Naive thymus-derived CD4-positive, alpha-beta T cell (primary cell): ENCODE measurements at regions not wholly inside any gene's neighbourhood (a gene's known extent, or its start where the extent isn't known, plus 50 kb on each side); places are given as distances from the start of the nearest gene placed in this dataset.
"Not testable (repeated sequence)": the region's sequence is repeated elsewhere in the genome, so short reads cannot be mapped to it uniquely, and the experiment has no call there.

ENCODE experiments used
- ATAC-seq: fragments of 150-1000 bp; cut with Tn5 transposase; 2 replicates; pipeline ENCODE4 v1.10.0; 2021; ENCODE audit warnings: mild to moderate bottlenecking, moderate library complexity
- CTCF ChIA-PET: fragments of 350-600 bp; sonication (Branson Sonifier 250); formaldehyde crosslinking; loops from one replicate; lab custom pipeline; 2021; ENCODE audit warnings: antibody characterized with exemption; lab: Charles Lee
- POLR2A ChIA-PET: fragments of 350-600 bp; sonication (Branson Sonifier 250); formaldehyde crosslinking; loops from one replicate; lab custom pipeline; 2021; ENCODE audit warnings: antibody characterized with exemption, inconsistent platforms; lab: Charles Lee
- DNase-seq, 9 donors: peaks; one replicate each; pipeline versions ENCODE4 v3.0.0 to v3.0.0-alpha.2; 2020 to 2022; ENCODE audit warnings: mixed read lengths in 1 of 9
- H3K27ac ChIP-seq: one replicate; pipeline ENCODE4 v1.7.0; 2013; ENCODE audit warnings: mild to moderate bottlenecking, low read depth, low read length, moderate library complexity
- H3K27me3 ChIP-seq, 2 donors: one replicate each; pipeline ENCODE4 v1.7.0; 2013; ENCODE audit warnings: low read length in 2 of 2, mild to moderate bottlenecking in 2 of 2, moderate library complexity in 2 of 2; ENCODE audit not compliant: control insufficient read depth in 2 of 2, insufficient read depth in 2 of 2
- H3K36me3 ChIP-seq, 3 experiments: 1 replicate in 2 of 3; 2 replicates in 1 of 3; pipeline ENCODE4 v1.7.0; 2013; ENCODE audit warnings: low read length in 3 of 3, mild to moderate bottlenecking in 3 of 3, moderate library complexity in 1 of 3; ENCODE audit not compliant: insufficient read depth in 3 of 3, control insufficient read depth in 2 of 3
- H3K4me1 ChIP-seq, 2 donors: one replicate each; pipeline ENCODE4 v1.7.0; 2013; ENCODE audit warnings: low read length in 2 of 2, mild to moderate bottlenecking in 2 of 2, moderate library complexity in 1 of 2; ENCODE audit not compliant: control insufficient read depth in 2 of 2, insufficient read depth in 2 of 2
- H3K4me3 ChIP-seq: 2 replicates; pipeline ENCODE4 v1.7.0; 2013; ENCODE audit warnings: mild to moderate bottlenecking, low read length
- H3K9me3 ChIP-seq, 3 experiments: 1 replicate in 2 of 3; 2 replicates in 1 of 3; pipeline ENCODE4 v1.7.0; 2013; ENCODE audit warnings: low read length in 3 of 3; ENCODE audit not compliant: control insufficient read depth in 2 of 3
- H3K27ac Mint-ChIP-seq, 9 donors: one replicate each; pipeline ENCODE4 v1.8.0; 2020 to 2022; ENCODE audit warnings: mixed read lengths in 9 of 9, mild to moderate bottlenecking in 8 of 9, moderate library complexity in 5 of 9, inconsistent platforms in 2 of 9
- H3K27me3 Mint-ChIP-seq, 5 donors: one replicate each; pipeline ENCODE4 v1.8.0; 2021 to 2022; ENCODE audit warnings: mixed read lengths in 5 of 5, mild to moderate bottlenecking in 1 of 5
- H3K36me3 Mint-ChIP-seq, 5 donors: one replicate each; pipeline ENCODE4 v1.8.0; 2020 to 2022; ENCODE audit warnings: mixed read lengths in 5 of 5, mild to moderate bottlenecking in 3 of 5, inconsistent platforms in 1 of 5
- H3K4me1 Mint-ChIP-seq, 7 donors: one replicate each; pipeline ENCODE4 v1.8.0; 2020 to 2022; ENCODE audit warnings: mixed read lengths in 7 of 7, mild to moderate bottlenecking in 3 of 7, inconsistent platforms in 1 of 7
- H3K4me3 Mint-ChIP-seq, 10 donors: one replicate each; pipeline ENCODE4 v1.8.0; 2020 to 2022; ENCODE audit warnings: mild to moderate bottlenecking in 10 of 10, mixed read lengths in 10 of 10, moderate library complexity in 6 of 10, inconsistent platforms in 2 of 10
- H3K9me3 Mint-ChIP-seq, 11 donors: one replicate each; pipeline ENCODE4 v1.8.0; 2020 to 2022; ENCODE audit warnings: mixed read lengths in 11 of 11, mild to moderate bottlenecking in 4 of 11, inconsistent platforms in 1 of 11, moderate library complexity in 1 of 11
- intact Hi-C, 2 donors: fragments of 100-400 bp; cut with micrococcal nuclease; formaldehyde crosslinking; loops; one replicate each; pipeline ENCODE4 v1.15.1; 2023

DNA sequence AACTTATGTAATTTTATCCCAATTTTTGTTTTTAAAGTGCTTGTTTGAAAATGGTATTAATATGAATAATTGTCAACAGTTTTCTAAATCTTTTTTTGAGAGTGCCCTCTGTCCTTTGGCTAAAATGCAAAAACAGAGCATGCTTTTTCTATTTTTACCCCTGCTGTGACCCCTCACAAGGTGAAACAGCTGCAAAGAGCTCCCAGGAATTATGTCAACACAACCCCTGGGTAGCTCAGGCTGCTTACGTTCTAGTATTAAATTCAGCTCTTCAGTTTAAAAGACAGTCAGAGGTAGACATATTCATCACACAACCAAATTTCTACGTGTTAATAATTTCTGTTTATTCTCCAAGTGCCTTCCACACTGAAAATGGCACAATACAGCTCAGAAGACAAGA lies 367.5 kb downstream of the PRDM5 start:
- Histone ChIP-seq H3K27ac (no peak overlapping the region), H3K9me3 (no peaks in the 10 kb centered on the region), H3K4me3 (no peak overlapping the region), H3K36me3 (no peaks in the 10 kb centered on the region), H3K4me1 (no peaks in the 10 kb centered on the region), H3K27me3 (no peaks in the 10 kb centered on the region)
- ATAC-seq, result no peak
- no peak overlapping the region for H3K4me3 Mint-ChIP-seq
- no peak overlapping the region for H3K27ac Mint-ChIP-seq
- H3K9me3 Mint-ChIP-seq, result peaks cover 0 to 4% (median 0%) of the 10 kb centered on the region in 11 donors
- no peaks in the 10 kb centered on the region for H3K36me3 Mint-ChIP-seq
- DNase-seq, result no peak
- intact Hi-C loops, result no loop called here
- POLR2A ChIA-PET, result no interaction called here
- H3K27me3 Mint-ChIP-seq, result peaks cover 0 to 5% (median 4%) of the 10 kb centered on the region in 5 donors
- CTCF ChIA-PET, result no interaction called here
- H3K4me1 Mint-ChIP-seq, result no peaks in the 10 kb centered on the region

DNA sequence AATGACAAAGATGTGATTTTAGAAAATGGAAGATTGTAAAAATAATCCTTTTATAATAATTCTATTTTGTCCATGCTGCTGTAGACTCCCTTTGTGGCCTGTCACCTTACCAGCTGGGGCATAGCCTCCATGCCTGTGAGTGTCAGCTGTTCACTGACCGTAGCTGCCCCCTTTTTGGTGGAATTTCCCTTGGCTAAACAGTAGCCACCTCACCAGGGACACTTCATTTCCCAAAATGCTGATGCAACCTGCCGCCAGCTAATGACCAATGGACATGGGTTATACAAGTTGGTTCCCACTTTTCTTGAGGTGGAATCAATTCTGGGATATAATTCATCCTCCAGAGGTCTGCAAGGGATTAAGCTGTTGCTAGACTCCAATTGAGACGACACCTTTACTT lies 368.4 kb downstream of the PRDM5 start:
- Mint-ChIP-seq H3K36me3 (no peaks in the 10 kb centered on the region), H3K27ac (no peak overlapping the region), H3K4me3 (no peak overlapping the region), H3K27me3 (peaks cover 0 to 5% (median 4%) of the 10 kb centered on the region in 5 donors), H3K9me3 (no peaks in the 10 kb centered on the region), H3K4me1 (no peaks in the 10 kb centered on the region)
- H3K4me1 ChIP-seq, result no peaks in the 10 kb centered on the region
- no peaks in the 10 kb centered on the region for H3K36me3 ChIP-seq
- no peaks in the 10 kb centered on the region for H3K9me3 ChIP-seq
- ChIA-PET POLR2A (no interaction called here), CTCF (interaction anchor here (1.1 kb wide), 1 partner anchor 18 kb away, joined by 5 read pairs; no protein-coding TSS in a partner anchor)
- H3K27me3 ChIP-seq, result no peaks in the 10 kb centered on the region
- H3K27ac ChIP-seq, result no peak overlapping the region
- intact Hi-C loops, result no loop called here
- DNase-seq (no peak), ATAC-seq (no peak)
- no peak overlapping the region for H3K4me3 ChIP-seq

DNA sequence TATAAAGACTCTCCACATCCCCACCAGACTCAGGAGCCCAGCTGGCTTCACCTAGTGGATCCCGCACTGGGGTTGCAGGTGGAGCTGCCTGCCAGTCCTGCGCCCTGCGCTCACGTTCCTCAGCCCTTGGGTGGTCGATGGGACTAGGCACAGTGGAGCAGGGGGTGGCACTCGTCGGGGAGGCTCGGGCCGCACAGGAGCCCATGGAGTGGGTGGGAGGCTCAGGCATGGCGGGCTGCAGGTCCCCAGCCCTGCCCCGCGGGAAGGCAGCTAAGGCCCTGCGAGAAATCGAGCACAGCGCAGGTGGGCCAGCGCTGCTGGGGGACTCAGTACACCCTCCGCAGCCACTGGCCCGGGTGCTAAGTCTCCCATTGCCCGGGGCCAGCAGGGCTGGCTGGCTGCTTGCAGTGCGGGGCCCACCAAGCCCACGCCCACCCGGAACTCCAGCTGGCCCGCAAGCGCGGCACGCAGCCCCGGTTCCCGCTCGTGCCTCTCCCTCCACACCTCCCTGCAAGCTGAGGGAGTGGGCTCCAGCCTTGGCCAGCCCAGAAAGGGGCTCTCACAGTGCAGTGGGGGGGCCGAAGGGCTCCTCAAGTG lies 371.8 kb downstream of the PRDM5 start:
- ATAC-seq, DNase-seq, H3K27ac ChIP-seq, H3K4me1 Mint-ChIP-seq, H3K36me3 Mint-ChIP-seq, intact Hi-C loops, H3K27me3 ChIP-seq, H3K36me3 ChIP-seq, CTCF ChIA-PET, H3K4me3 ChIP-seq, H3K4me1 ChIP-seq, POLR2A ChIA-PET, H3K9me3 Mint-ChIP-seq, H3K9me3 ChIP-seq, H3K4me3 Mint-ChIP-seq, H3K27ac Mint-ChIP-seq: not testable (repeated sequence)
- peaks cover 0 to 14% (median 4%) of the 10 kb centered on the region in 5 donors for H3K27me3 Mint-ChIP-seq

DNA sequence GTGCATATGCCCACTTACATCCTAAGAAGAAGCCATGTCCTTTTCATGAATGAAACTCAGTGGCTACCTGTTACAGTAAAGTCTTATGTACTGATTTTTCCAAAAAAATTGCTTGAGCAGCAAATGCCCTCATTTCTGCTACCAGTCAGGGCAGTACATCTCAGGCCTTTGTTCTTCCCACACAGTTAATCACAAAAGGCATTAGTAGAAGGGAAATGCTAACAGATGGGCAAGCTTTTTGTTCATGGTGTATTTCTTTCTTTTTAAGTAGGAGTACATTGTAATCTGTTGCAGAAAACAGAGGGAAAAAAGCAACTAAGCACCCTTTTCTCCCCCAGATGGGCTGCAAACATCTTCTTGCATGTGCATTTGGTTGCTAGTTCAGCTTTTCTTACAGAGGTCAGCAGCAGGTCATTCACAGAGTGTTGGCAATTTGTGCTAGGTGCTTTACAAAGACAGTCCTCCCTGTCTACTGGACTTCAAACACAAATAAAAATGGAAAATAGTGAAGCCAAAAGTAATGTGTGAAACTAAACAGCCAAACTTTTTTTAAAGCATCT lies 373.4 kb downstream of the PRDM5 start:
- CTCF ChIA-PET, result no interaction called here
- H3K27me3 Mint-ChIP-seq, result peaks cover 0 to 17% (median 4%) of the 10 kb centered on the region in 5 donors
- intact Hi-C loops, result no loop called here

DNA sequence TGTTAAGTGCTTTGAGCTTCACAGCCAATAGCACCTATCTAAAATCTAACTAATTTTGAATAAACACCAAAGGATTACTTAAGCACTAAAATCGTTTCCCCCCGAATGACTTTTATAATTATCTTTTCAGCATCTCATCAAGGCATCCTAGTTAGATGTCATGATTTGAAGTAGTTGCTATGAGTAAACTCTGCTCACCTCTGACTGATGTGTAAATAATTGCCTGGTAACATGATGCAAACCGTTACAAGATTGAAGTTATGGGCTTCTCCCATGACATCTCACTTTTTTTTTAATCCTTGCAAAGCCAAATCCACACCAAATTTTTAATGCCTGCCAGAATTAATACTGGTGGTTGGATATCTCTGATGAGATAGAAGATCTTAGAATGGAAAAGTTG lies 377.1 kb downstream of the PRDM5 start:
- no peaks in the 10 kb centered on the region for H3K36me3 Mint-ChIP-seq
- H3K9me3 Mint-ChIP-seq, result peaks cover 0 to 1% (median 0%) of the 10 kb centered on the region in 11 donors
- intact Hi-C loops, result no loop called here
- no peaks in the 10 kb centered on the region for H3K4me1 Mint-ChIP-seq
- CTCF ChIA-PET, result no interaction called here
- POLR2A ChIA-PET, result no interaction called here
- no peak for ATAC-seq
- Histone ChIP-seq H3K4me3 (no peak overlapping the region), H3K27me3 (no peaks in the 10 kb centered on the region), H3K27ac (no peak overlapping the region), H3K4me1 (no peaks in the 10 kb centered on the region), H3K36me3 (no peaks in the 10 kb centered on the region), H3K9me3 (no peaks in the 10 kb centered on the region)
- no peak overlapping the region for H3K4me3 Mint-ChIP-seq
- peaks cover 0 to 21% (median 0%) of the 10 kb centered on the region in 5 donors for H3K27me3 Mint-ChIP-seq
- no peak overlapping the region for H3K27ac Mint-ChIP-seq
- no peak for DNase-seq

More for the DNA sequence above, 373.4 kb downstream of the PRDM5 start:
- H3K9me3 ChIP-seq, result no peaks in the 10 kb centered on the region
- no peaks in the 10 kb centered on the region for H3K36me3 ChIP-seq
- no peak overlapping the region for H3K4me3 Mint-ChIP-seq
- no peak overlapping the region for H3K27ac Mint-ChIP-seq
- DNase-seq, result no peak
- no peak overlapping the region for H3K4me3 ChIP-seq
- no peaks in the 10 kb centered on the region for H3K4me1 ChIP-seq
- POLR2A ChIA-PET, result no interaction called here
- peaks cover 0 to 1% (median 0%) of the 10 kb centered on the region in 11 donors for H3K9me3 Mint-ChIP-seq
- no peaks in the 10 kb centered on the region for H3K27me3 ChIP-seq
- no peak for ATAC-seq
- H3K36me3 Mint-ChIP-seq, result no peaks in the 10 kb centered on the region
- no peak overlapping the region for H3K27ac ChIP-seq
- no peaks in the 10 kb centered on the region for H3K4me1 Mint-ChIP-seq

DNA sequence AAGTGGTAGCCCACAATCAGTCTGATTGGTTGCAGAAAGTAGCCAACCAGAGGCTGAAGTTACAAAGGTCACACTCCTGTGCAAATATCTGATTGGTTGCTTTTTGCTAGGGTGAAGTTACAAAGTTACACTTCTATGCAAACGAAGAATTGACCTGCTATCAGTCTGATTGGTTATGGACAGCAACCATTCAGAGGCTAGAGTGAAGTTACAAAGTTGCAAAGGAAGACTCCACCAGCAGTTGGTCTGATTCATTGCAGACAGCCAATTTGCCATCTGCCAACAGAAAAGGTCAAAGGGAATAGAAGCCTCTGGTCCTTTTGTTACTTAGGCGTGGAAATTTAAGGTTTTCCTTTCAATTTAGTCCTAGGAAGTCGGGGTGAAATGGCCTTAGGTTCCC lies 377.7 kb downstream of the PRDM5 start:
- Mint-ChIP-seq H3K4me1 (no peaks in the 10 kb centered on the region), H3K9me3 (peaks cover 0 to 1% (median 0%) of the 10 kb centered on the region in 11 donors), H3K36me3 (no peaks in the 10 kb centered on the region), H3K27ac (no peak overlapping the region), H3K27me3 (peaks cover 0 to 21% (median 0%) of the 10 kb centered on the region in 5 donors), H3K4me3 (no peak overlapping the region)
- ATAC-seq, result no peak
- POLR2A ChIA-PET, result no interaction called here
- CTCF ChIA-PET, result no interaction called here
- DNase-seq, result no peak
- Histone ChIP-seq H3K4me3 (no peak overlapping the region), H3K4me1 (no peaks in the 10 kb centered on the region), H3K9me3 (no peaks in the 10 kb centered on the region), H3K36me3 (no peaks in the 10 kb centered on the region), H3K27ac (no peak overlapping the region), H3K27me3 (no peaks in the 10 kb centered on the region)
- intact Hi-C loops, result no loop called here

DNA sequence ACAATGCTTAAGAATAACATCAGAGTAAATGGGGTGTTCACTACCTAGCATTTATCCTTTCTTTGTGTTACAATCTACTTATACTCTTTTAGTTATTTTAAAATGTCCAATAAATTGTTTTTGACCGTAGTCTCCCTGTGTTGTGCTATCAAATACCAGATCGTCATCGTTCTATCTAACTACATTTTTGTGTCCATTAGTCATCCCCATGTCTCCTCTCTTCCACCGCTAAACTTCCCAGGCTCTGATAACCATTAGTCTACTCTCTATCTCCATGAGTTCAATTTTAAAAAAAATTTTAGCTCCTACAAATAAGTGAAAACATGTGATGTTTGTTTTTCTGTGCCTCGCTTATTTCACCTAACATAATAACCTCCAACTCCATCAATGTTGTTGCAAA lies 381.9 kb downstream of the PRDM5 start:
- Mint-ChIP-seq H3K27ac (no peak overlapping the region), H3K4me3 (no peak overlapping the region), H3K4me1 (no peaks in the 10 kb centered on the region), H3K9me3 (peaks cover 0 to 4% (median 0%) of the 10 kb centered on the region in 11 donors), H3K36me3 (no peaks in the 10 kb centered on the region), H3K27me3 (peaks cover 0 to 17% (median 5%) of the 10 kb centered on the region in 5 donors)
- ChIA-PET POLR2A (no interaction called here), CTCF (no interaction called here)
- Histone ChIP-seq H3K27ac (no peak overlapping the region), H3K4me1 (no peaks in the 10 kb centered on the region), H3K9me3 (no peaks in the 10 kb centered on the region), H3K4me3 (no peak overlapping the region), H3K36me3 (no peaks in the 10 kb centered on the region), H3K27me3 (no peaks in the 10 kb centered on the region)
- ATAC-seq (no peak), DNase-seq (no peak)
- intact Hi-C loops, result no loop called here
